Muscle of arm (tissue), 1 donor: ENCODE measurements at regions not wholly inside any gene's neighbourhood (a gene's known extent, or its start where the extent isn't known, plus 50 kb on each side); places are given as distances from the start of the nearest gene placed in this dataset.

Experiments used
- DNase-seq: peaks from one replicate; pipeline ENCODE4 v3.0.0-alpha.2; 2013

GRCh38 chr11:116413301-116414242 lies 359.2 kb downstream of the BUD13 start:
- DNase-seq, result no peak

GRCh38 chr11:116412118-116412889 lies 360.5 kb downstream of the BUD13 start:
- no peak for DNase-seq

GRCh38 chr11:116409238-116409637 lies 363.5 kb downstream of the BUD13 start:
- DNase-seq, result no peak

GRCh38 chr11:116406042-116406441 lies 366.7 kb downstream of the BUD13 start:
- no peak for DNase-seq

- no peak for DNase-seq
Measured at GRCh38 chr11:116404462-116404798, 368.4 kb downstream of the BUD13 start.

- DNase-seq, result no peak
Measured at GRCh38 chr11:116403794-116404461, 368.9 kb downstream of the BUD13 start.

- no peak for DNase-seq
Measured at GRCh38 chr11:116400081-116400480, 372.7 kb downstream of the BUD13 start.

GRCh38 chr11:116397602-116398084 lies 375.1 kb downstream of the BUD13 start:
- DNase-seq, result peak; percentile 94

- DNase-seq, result no peak
Measured at GRCh38 chr11:116396331-116396730, 376.5 kb downstream of the BUD13 start.

- no peak for DNase-seq
Measured at GRCh38 chr11:116394022-116394421, 378.8 kb downstream of the BUD13 start.

- no peak for DNase-seq
Measured at GRCh38 chr11:116390963-116391362, 381.8 kb downstream of the BUD13 start.

- DNase-seq, result no peak
Measured at GRCh38 chr11:116388146-116388545, 384.6 kb downstream of the BUD13 start.

GRCh38 chr11:116387641-116388040 lies 385.1 kb downstream of the BUD13 start:
- DNase-seq, result no peak

GRCh38 chr11:116386118-116386699 lies 386.6 kb downstream of the BUD13 start:
- DNase-seq, result no peak

- DNase-seq, result no peak
Measured at GRCh38 chr11:116384876-116385275, 387.9 kb downstream of the BUD13 start.

GRCh38 chr11:116384407-116384806 lies 388.4 kb downstream of the BUD13 start:
- no peak for DNase-seq

GRCh38 chr11:116379185-116379828 lies 393.5 kb downstream of the BUD13 start:
- DNase-seq, result peak; percentile 73

GRCh38 chr11:116376547-116376946 lies 396.2 kb downstream of the BUD13 start:
- no peak for DNase-seq

- DNase-seq, result no peak
Measured at GRCh38 chr11:116376054-116376453, 396.7 kb downstream of the BUD13 start.

GRCh38 chr11:116375221-116375620 lies 397.6 kb downstream of the BUD13 start:
- no peak for DNase-seq

- DNase-seq, result no peak
Measured at GRCh38 chr11:116374085-116374484, 398.7 kb downstream of the BUD13 start.
